ENCODE measurements at regions not wholly inside any gene's neighbourhood (a gene's known extent, or its start where the extent isn't known, plus 50 kb on each side); places are given as distances from the start of the nearest gene placed in this dataset.

GRCh38 chr14:104263675-104264358, 125.4 kb downstream of the KIF26A start:
- no peak for TF ChIP-seq CTCF (IDR thresholded peaks at IDR 0.05)
- Mint-ChIP-seq H3K27ac (no peak overlapping the region), H3K4me3 (no peak overlapping the region), H3K27me3 (ENCODE audit: low read depth, poor library complexity) (peaks cover 23% of the 10 kb centered on the region), H3K9me3 (peaks cover 14% of the 10 kb centered on the region), H3K36me3 (ENCODE audit: low read depth) (peaks cover 4% of the 10 kb centered on the region), H3K4me1 (peaks cover 23% of the 10 kb centered on the region)
- no peak for DNase-seq

- Mint-ChIP-seq H3K27me3 (ENCODE audit: low read depth, poor library complexity) (peaks cover 18% of the 10 kb centered on the region), H3K4me3 (no peak overlapping the region), H3K9me3 (peaks cover 14% of the 10 kb centered on the region), H3K27ac (no peak overlapping the region), H3K36me3 (ENCODE audit: low read depth) (peaks cover 4% of the 10 kb centered on the region), H3K4me1 (peaks cover 31% of the 10 kb centered on the region)
- no peak for TF ChIP-seq CTCF (IDR thresholded peaks at IDR 0.05)
- no peak for DNase-seq
Observed at GRCh38 chr14:104264495-104265265, 126.3 kb downstream of the KIF26A start.

DNA sequence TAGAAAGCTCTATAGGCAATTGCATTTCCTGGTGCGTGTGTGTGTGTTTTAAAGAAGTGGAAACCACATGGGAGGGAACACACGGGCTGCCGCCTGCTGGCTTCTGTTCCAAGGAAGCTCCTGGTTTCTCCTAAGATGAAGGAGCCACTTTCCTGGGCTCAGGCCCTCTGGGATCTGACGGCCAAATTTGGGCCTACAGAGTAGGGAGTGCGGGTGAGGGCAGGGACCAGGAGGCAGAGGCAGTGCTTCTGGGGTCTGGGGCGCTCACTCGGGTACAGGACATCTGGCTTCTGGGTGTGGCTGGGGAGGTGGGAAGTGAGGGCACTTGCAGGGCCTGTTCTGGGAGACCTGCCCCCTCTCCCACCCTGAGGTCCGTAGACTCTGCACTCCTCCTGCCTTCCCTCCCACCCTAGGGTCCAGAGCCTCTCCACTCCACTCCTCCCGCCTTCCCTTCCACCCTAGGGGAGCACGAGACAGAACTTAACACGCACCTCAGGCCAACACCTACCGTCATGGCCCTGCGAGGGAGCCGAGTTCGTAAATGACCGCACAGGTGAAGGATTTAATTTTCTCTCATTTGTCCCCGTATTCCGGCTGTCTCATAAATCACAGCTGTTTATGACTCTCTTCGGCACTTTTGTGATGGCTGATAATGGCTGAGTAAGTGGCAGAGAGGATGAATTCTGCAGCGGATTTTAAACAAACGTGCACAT, 127.7 kb downstream of the KIF26A start:
- Mint-ChIP-seq H3K4me3 (no peak overlapping the region), H3K4me1 (peaks cover 34% of the 10 kb centered on the region), H3K27ac (no peak overlapping the region), H3K27me3 (ENCODE audit: low read depth, poor library complexity) (peaks cover 13% of the 10 kb centered on the region), H3K36me3 (ENCODE audit: low read depth) (no peaks in the 10 kb centered on the region), H3K9me3 (peaks cover 4% of the 10 kb centered on the region)
- TF ChIP-seq CTCF (IDR thresholded peaks at IDR 0.05) = no peak
- DNase-seq = no peak

DNA sequence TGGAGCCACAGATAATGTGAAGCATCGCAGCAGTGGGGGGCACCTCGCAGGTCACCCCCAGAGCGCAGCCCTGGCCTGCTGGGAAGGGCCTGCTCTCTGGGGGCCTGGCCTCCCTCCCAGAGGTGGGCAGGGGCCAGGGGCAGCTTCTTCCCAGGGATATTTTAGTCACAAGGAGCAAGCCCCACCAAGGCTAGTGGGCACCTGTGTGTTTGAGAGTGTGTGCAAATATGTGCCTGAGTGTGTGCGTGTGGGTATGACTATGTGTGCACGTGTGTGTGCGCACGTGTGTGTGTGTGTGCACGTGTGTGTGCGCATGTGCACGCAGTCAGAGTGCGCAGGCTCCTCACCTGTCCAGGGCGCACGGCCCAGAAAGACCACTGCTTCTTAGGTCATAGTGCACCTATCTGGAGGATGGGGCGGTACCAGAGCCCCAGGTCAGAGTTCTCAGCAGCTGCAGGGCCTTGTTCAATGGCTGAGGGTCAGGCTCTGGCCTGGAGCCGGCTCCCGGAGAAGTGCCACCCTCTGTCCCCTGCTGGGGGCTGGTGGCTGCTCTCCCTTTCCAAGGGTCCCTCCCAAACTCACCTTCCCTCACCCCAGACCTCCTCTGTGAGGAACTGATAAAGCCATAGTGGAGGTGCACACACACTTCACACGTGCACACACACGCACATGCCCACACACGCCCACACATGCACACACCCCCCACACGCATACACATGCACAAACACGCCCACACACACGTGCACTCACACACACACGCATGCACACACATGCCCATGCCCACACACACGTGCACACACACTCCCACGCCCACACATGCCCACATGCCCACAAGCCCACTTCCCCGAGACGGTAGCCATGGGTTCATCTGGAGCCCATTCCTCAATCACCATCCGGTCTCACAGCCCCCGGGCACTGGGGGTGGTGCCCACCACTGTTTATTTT, 128.5 kb downstream of the KIF26A start:
- no peak for DNase-seq
- Mint-ChIP-seq H3K4me3 (no peak overlapping the region), H3K36me3 (ENCODE audit: low read depth) (no peaks in the 10 kb centered on the region), H3K9me3 (peaks cover 6% of the 10 kb centered on the region), H3K4me1 (peaks cover 36% of the 10 kb centered on the region), H3K27me3 (ENCODE audit: low read depth, poor library complexity) (peaks cover 14% of the 10 kb centered on the region), H3K27ac (no peak overlapping the region)
- no peak for TF ChIP-seq CTCF (IDR thresholded peaks at IDR 0.05)

DNA sequence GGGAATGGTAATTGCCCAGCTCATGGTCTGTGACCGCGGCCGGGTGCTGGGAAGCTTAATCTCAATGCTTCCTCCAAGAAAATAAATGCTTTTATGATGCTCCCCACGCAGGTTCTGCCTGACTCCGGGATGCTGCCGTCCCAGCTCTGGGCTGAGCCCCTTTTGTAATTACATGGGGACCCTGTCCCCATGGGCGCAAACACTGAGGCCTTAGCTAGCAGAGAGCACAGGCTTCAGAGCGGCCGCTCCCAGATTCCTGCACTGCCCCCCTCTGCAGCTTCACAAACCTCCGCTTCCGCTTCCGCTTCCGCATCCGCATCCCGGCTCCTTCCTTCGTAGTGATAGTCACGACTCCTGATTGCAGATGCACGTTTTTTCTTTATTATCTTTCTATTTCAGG, 129.5 kb downstream of the KIF26A start:
- no peak overlapping the region for H3K27ac Mint-ChIP-seq
- H3K27me3 Mint-ChIP-seq (ENCODE audit: low read depth, poor library complexity) = peaks cover 14% of the 10 kb centered on the region
- no peak overlapping the region for H3K4me3 Mint-ChIP-seq
- peaks cover 36% of the 10 kb centered on the region for H3K4me1 Mint-ChIP-seq
- TF ChIP-seq CTCF (IDR thresholded peaks at IDR 0.05) = no peak
- DNase-seq = no peak
- H3K36me3 Mint-ChIP-seq (ENCODE audit: low read depth) = no peaks in the 10 kb centered on the region
- peaks cover 6% of the 10 kb centered on the region for H3K9me3 Mint-ChIP-seq
